ENCODE measurements at regions not wholly inside any gene's neighbourhood (a gene's known extent, or its start where the extent isn't known, plus 50 kb on each side); places are given as distances from the start of the nearest gene placed in this dataset.

DNA sequence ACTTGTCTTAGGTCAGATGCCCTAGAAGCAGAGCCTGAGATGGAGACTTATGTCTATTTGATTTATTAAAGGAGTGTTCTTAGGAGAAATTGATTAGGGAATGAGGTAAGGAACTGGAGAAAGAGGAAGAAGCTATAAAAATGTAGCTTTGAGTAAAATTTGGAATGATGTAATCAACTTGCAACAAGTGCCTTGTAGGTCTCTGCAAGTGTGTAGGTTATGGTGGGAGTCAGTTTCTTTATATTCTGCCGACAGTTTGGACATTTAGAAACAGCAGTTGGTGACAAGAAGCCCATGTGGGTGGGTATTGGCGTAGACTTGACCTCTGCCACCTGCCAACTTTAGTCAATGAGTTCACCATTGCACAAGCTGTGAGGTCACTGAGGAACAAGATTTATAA is 986.5 kb downstream of the CDH18 start (continued):
- no peak for TF ChIP-seq FOSL1 (IDR thresholded peaks at IDR 0.05; ENCODE audit: insufficient read depth, low read depth, low read length)

- Histone ChIP-seq H3K4ac (replicated peaks; ENCODE audit: insufficient read length, low read depth, low read length) (no peak overlapping the region), H3K4me2 (ENCODE audit: insufficient read depth in 1 of 2, low read depth in 2 of 2, low read length in 2 of 2) (no peak overlapping the region), H4K20me1 (replicated peaks in 1 of 2; ENCODE audit: control insufficient read depth in 1 of 2, insufficient read depth in 2 of 2, low read length in 2 of 2) (no peaks in the 10 kb centered on the region), H4K91ac (replicated peaks; ENCODE audit: insufficient read length, low read length) (no peak overlapping the region), H3K79me2 (ENCODE audit: control insufficient read depth in 1 of 2, insufficient read depth in 2 of 2, low read length in 2 of 2) (no peaks in the 10 kb centered on the region), H3K14ac (ENCODE audit: insufficient read length) (no peak overlapping the region), H3K18ac (ENCODE audit: extremely low read depth, low read length) (no peak overlapping the region), H2BK120ac (replicated peaks; ENCODE audit: low read depth, low read length) (no peak overlapping the region), H3K36me3 (ENCODE audit: control insufficient read depth in 2 of 4, insufficient read depth in 4 of 4, low read length in 3 of 4) (no peaks in the 10 kb centered on the region), H3K4me3 (ENCODE audit: extremely low read depth in 1 of 4, insufficient read depth in 2 of 4, low read depth in 3 of 4, low read length in 4 of 4) (no peak overlapping the region), H2AFZ (ENCODE audit: low read length) (no peak overlapping the region), H3K27ac (ENCODE audit: low read depth, low read length) (no peak overlapping the region), H3K9ac (replicated peaks in 1 of 4; ENCODE audit: extremely low read depth in 1 of 4, low read depth in 3 of 4, low read length in 3 of 4) (no peak overlapping the region), H2BK20ac (ENCODE audit: low read length) (no peak overlapping the region), H3K4me1 (replicated peaks in 1 of 4; ENCODE audit: control insufficient read depth in 3 of 4, insufficient read depth in 4 of 4, low read length in 3 of 4) (no peaks in the 10 kb centered on the region), H3K23ac (ENCODE audit: insufficient read length) (no peak overlapping the region), H3K9me3 (ENCODE audit: insufficient read depth in 2 of 2, low read depth in 1 of 2, low read length in 1 of 2) (no peaks in the 10 kb centered on the region), H2AK5ac (ENCODE audit: low read depth, low read length) (no peak overlapping the region), H3K56ac (replicated peaks; ENCODE audit: insufficient read length, low read depth, low read length) (no peak overlapping the region), H2BK15ac (ENCODE audit: low read length) (no peak overlapping the region), H4K8ac (ENCODE audit: extremely low read depth, insufficient read depth, low read length) (no peak overlapping the region), H3K27me3 (replicated peaks in 1 of 4; ENCODE audit: control insufficient read depth in 3 of 4, extremely low read depth in 1 of 4, insufficient read depth in 3 of 4, low read length in 3 of 4) (no peaks in the 10 kb centered on the region), H3K79me1 (ENCODE audit: low read depth, low read length) (no peaks in the 10 kb centered on the region), H2BK5ac (ENCODE audit: low read depth, low read length) (no peak overlapping the region), H4K5ac (ENCODE audit: insufficient read length, low read depth, low read length) (no peak overlapping the region), H3K23me2 (ENCODE audit: low read depth, low read length) (no peaks in the 10 kb centered on the region), H2BK12ac (ENCODE audit: low read depth, low read length) (no peak overlapping the region)
- CTCF ChIA-PET (ENCODE audit: partially characterized antibody): no interaction called here
- POLR2A ChIA-PET (ENCODE audit: partially characterized antibody): no interaction called here
- DNase-seq (ENCODE audit: low read depth in 1 of 2, low spot score in 2 of 2) (no peak), FAIRE-seq (no peak)
- TF ChIP-seq FOSL1 (IDR thresholded peaks at IDR 0.05; ENCODE audit: insufficient read depth, low read depth, low read length) (no peak), CHD1 (IDR thresholded peaks at IDR 0.05; ENCODE audit: low read depth, low read length) (no peak), BRCA1 (IDR thresholded peaks at IDR 0.05; ENCODE audit: low read depth, low read length) (no peak), RBBP5 (IDR thresholded peaks at IDR 0.05; ENCODE audit: borderline replicate concordance, low read depth, low read length) (no peak), TAF1 (IDR thresholded peaks at IDR 0.05; ENCODE audit: low read depth, low read length) (no peak), CBX8 (IDR thresholded peaks at IDR 0.05; ENCODE audit: borderline replicate concordance, low read depth, low read length) (no peak), SP1 (IDR thresholded peaks at IDR 0.05; ENCODE audit: low read depth, low read length) (no peak), RNF2 (IDR thresholded peaks at IDR 0.05; ENCODE audit: borderline replicate concordance, low read depth, low read length, missing control alignments, poor library complexity, severe bottlenecking) (no peak)
- 71% methylated on average over 1 of the region's 1 CpG; no CpG with 5 or more reads in 1 of the 2 experiments for WGBS, 2 experiments (ENCODE audit: extremely low coverage in 1 of 2, insufficient coverage in 1 of 2, insufficient read length in 1 of 2, insufficient replicate concordance in 2 of 2, low coverage in 1 of 2, low lambda C conversion rate in 2 of 2, missing lambda C conversion rate in 1 of 2)
Observed at GRCh38 chr5:19002111-19002510, 985.9 kb downstream of the CDH18 start.

All from H1 (cell line).